GM23248 (cell line): ENCODE measurements at regions not wholly inside any gene's neighbourhood (a gene's known extent, or its start where the extent isn't known, plus 50 kb on each side); places are given as distances from the start of the nearest gene placed in this dataset.

Source experiments
- EZH2 ChIP-seq: fragments of 200-600 bp; sonication (generic); IDR thresholded peaks from 2 replicates; pipeline ENCODE4 v1.6.1; 2018; ENCODE audit warnings: antibody characterized with exemption, mild to moderate bottlenecking; ENCODE audit not compliant: insufficient read depth, poor library complexity, severe bottlenecking
- EZH2phosphoT487 ChIP-seq: fragments of 200-600 bp; sonication (generic); IDR thresholded peaks from 2 replicates; pipeline ENCODE4 v1.6.1; 2018; ENCODE audit warnings: antibody characterized with exemption, moderate library complexity, mild to moderate bottlenecking, low read depth; ENCODE audit not compliant: insufficient read depth

- TF ChIP-seq EZH2 (no peak), EZH2phosphoT487 (no peak)
Measured at GRCh38 chr12:91441246-91441645, 258.6 kb upstream of the DCN start.
